ENCODE measurements at regions not wholly inside any gene's neighbourhood (a gene's known extent, or its start where the extent isn't known, plus 50 kb on each side); places are given as distances from the start of the nearest gene placed in this dataset.
"Not testable (repeated sequence)": the region's sequence is repeated elsewhere in the genome, so short reads cannot be mapped to it uniquely, and the experiment has no call there.

DNA sequence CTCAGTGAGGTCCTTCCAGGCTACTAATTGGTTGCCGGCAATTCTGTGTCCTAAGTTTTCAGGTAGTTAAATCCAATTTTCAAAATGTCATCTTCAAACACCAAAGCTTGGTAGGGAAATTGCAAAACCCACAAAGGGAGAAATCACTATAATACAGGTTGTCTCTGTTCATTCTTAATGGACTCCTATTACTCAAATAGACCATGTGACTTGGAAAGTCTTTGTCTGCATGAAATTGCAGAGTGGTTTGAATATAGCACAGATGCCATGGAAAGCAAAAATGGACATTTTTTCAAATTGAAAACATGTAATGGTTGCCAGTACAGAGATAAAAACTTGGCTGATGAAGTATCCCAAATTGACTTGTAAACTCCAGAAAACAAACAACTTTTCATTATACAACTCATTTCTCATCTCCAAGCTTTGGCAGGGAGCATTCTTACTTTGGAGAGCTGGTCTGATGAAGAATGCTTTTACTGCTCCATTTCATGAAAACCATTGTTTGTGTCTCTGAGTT, 169.5 kb upstream of the PKN2 start:
- no peaks in the 10 kb centered on the region for H3K9me3 ChIP-seq (replicated peaks; ENCODE audit: insufficient read depth, low read length)
- DNase-seq, result no peak
- TF ChIP-seq CTCF (IDR thresholded peaks at IDR 0.05; ENCODE audit: low read length), result no peak
- no peak for TF ChIP-seq EZH2 (optimal IDR thresholded peaks at IDR 0.05; ENCODE audit: low read depth, low read length)
- TF ChIP-seq EZH2phosphoT487 (IDR thresholded peaks at IDR 0.05; ENCODE audit: low read length), result no peak
- no peak overlapping the region for H2AFZ ChIP-seq (ENCODE audit: low read length)
- H4K20me1 ChIP-seq (ENCODE audit: insufficient read depth, low read length), result no peaks in the 10 kb centered on the region
- H3K4me2 ChIP-seq (ENCODE audit: low read depth, low read length), result no peak overlapping the region
- no peak overlapping the region for H3K27ac ChIP-seq (ENCODE audit: low read length)
- no peak overlapping the region for H3K4me3 ChIP-seq (ENCODE audit: low read length)
- H3K9ac ChIP-seq (ENCODE audit: low read length), result no peak overlapping the region
- H3K9me2 ChIP-seq (replicated peaks; ENCODE audit: insufficient read depth, low read length), result no peaks in the 10 kb centered on the region
- no peaks in the 10 kb centered on the region for H3K27me3 ChIP-seq (replicated peaks; ENCODE audit: insufficient read depth, low read length)
- no peaks in the 10 kb centered on the region for H3F3A ChIP-seq (ENCODE audit: insufficient read depth, low read length)
- no peaks in the 10 kb centered on the region for H3K36me3 ChIP-seq (replicated peaks; ENCODE audit: insufficient read depth, low read length)
- H3K4me1 ChIP-seq (ENCODE audit: low read length), result no peaks in the 10 kb centered on the region
- no peaks in the 10 kb centered on the region for H3K79me2 ChIP-seq (ENCODE audit: low read length)

- not testable (repeated sequence) for H3K9me2 ChIP-seq (replicated peaks; ENCODE audit: insufficient read depth, low read length); H3K4me3 ChIP-seq (ENCODE audit: low read length)
These were observed 166.6 kb upstream of the PKN2 start for GRCh38 chr1:88517499-88517898.

GRCh38 chr1:88519156-88519555, 164.9 kb upstream of the PKN2 start:
- Histone ChIP-seq H3K9me2 (replicated peaks; ENCODE audit: insufficient read depth, low read length) (no peaks in the 10 kb centered on the region), H4K20me1 (ENCODE audit: insufficient read depth, low read length) (no peaks in the 10 kb centered on the region), H3K4me3 (ENCODE audit: low read length) (no peak overlapping the region), H3K27me3 (replicated peaks; ENCODE audit: insufficient read depth, low read length) (no peaks in the 10 kb centered on the region), H3K9ac (ENCODE audit: low read length) (no peak overlapping the region), H3K9me3 (replicated peaks; ENCODE audit: insufficient read depth, low read length) (no peaks in the 10 kb centered on the region), H3K36me3 (replicated peaks; ENCODE audit: insufficient read depth, low read length) (no peaks in the 10 kb centered on the region), H3K4me1 (ENCODE audit: low read length) (no peaks in the 10 kb centered on the region), H3F3A (ENCODE audit: insufficient read depth, low read length) (no peaks in the 10 kb centered on the region), H3K27ac (ENCODE audit: low read length) (no peak overlapping the region), H3K4me2 (ENCODE audit: low read depth, low read length) (no peak overlapping the region), H2AFZ (ENCODE audit: low read length) (no peak overlapping the region), H3K79me2 (ENCODE audit: low read length) (no peaks in the 10 kb centered on the region)
- DNase-seq, result no peak
- TF ChIP-seq EZH2phosphoT487 (IDR thresholded peaks at IDR 0.05; ENCODE audit: low read length) (no peak), CTCF (IDR thresholded peaks at IDR 0.05; ENCODE audit: low read length) (no peak), EZH2 (optimal IDR thresholded peaks at IDR 0.05; ENCODE audit: low read depth, low read length) (no peak)

More at GRCh38 chr1:88517499-88517898, 166.6 kb upstream of the PKN2 start:
- not testable (repeated sequence) for DNase-seq; H3K4me2 ChIP-seq (ENCODE audit: low read depth, low read length); H2AFZ ChIP-seq (ENCODE audit: low read length); H4K20me1 ChIP-seq (ENCODE audit: insufficient read depth, low read length); H3K4me1 ChIP-seq (ENCODE audit: low read length); H3F3A ChIP-seq (ENCODE audit: insufficient read depth, low read length); H3K36me3 ChIP-seq (replicated peaks; ENCODE audit: insufficient read depth, low read length); H3K9ac ChIP-seq (ENCODE audit: low read length); H3K27ac ChIP-seq (ENCODE audit: low read length); H3K79me2 ChIP-seq (ENCODE audit: low read length); H3K9me3 ChIP-seq (replicated peaks; ENCODE audit: insufficient read depth, low read length); H3K27me3 ChIP-seq (replicated peaks; ENCODE audit: insufficient read depth, low read length)

GRCh38 chr1:88523854-88524528, 160.1 kb upstream of the PKN2 start:
- Histone ChIP-seq H3K4me3 (ENCODE audit: low read length) (no peak overlapping the region), H3K4me1 (ENCODE audit: low read length) (no peaks in the 10 kb centered on the region), H3F3A (ENCODE audit: insufficient read depth, low read length) (no peaks in the 10 kb centered on the region), H3K27ac (ENCODE audit: low read length) (no peak overlapping the region), H3K27me3 (replicated peaks; ENCODE audit: insufficient read depth, low read length) (no peaks in the 10 kb centered on the region), H3K9ac (ENCODE audit: low read length) (no peak overlapping the region), H3K9me2 (replicated peaks; ENCODE audit: insufficient read depth, low read length) (no peaks in the 10 kb centered on the region), H2AFZ (ENCODE audit: low read length) (no peak overlapping the region), H3K79me2 (ENCODE audit: low read length) (no peaks in the 10 kb centered on the region), H3K4me2 (ENCODE audit: low read depth, low read length) (no peak overlapping the region), H3K36me3 (replicated peaks; ENCODE audit: insufficient read depth, low read length) (no peaks in the 10 kb centered on the region), H3K9me3 (replicated peaks; ENCODE audit: insufficient read depth, low read length) (no peaks in the 10 kb centered on the region), H4K20me1 (ENCODE audit: insufficient read depth, low read length) (no peaks in the 10 kb centered on the region)
- TF ChIP-seq EZH2phosphoT487 (IDR thresholded peaks at IDR 0.05; ENCODE audit: low read length), result no peak
- no peak for TF ChIP-seq EZH2 (optimal IDR thresholded peaks at IDR 0.05; ENCODE audit: low read depth, low read length)
- TF ChIP-seq CTCF (IDR thresholded peaks at IDR 0.05; ENCODE audit: low read length), result no peak
- no peak for DNase-seq
